HCT116 (cell line): ENCODE measurements at regions not wholly inside any gene's neighbourhood (a gene's known extent, or its start where the extent isn't known, plus 50 kb on each side); places are given as distances from the start of the nearest gene placed in this dataset.

Source experiments
- POLR2A ChIP-seq: IDR thresholded peaks from 2 replicates; pipeline ENCODE4 v1.7.0; 2011; ENCODE audit warnings: borderline replicate concordance; ENCODE audit not compliant: insufficient read depth, insufficient read length; ENCODE audit errors: extremely low read depth
- RAD21 ChIP-seq: IDR thresholded peaks from 2 replicates; pipeline ENCODE4 v1.6.1; 2012; ENCODE audit warnings: low read depth, mild to moderate bottlenecking

DNA sequence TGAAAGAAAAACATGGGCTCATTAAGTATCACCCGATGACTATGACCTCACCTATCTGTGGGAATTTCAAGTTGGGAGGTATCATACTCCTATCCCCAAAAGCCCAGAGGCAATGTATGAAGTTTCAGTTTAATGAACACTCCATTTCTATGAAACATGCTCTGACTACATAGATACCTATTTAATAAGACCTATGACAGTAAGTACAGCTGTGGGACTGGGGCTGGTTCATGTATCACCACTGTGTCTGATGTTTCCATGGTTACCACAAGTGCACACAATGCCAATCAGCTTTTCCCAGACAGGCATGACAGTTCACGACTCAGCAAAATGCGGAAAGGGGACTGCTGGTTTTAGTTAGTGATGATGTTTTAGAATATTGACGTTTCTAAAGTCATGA lies 167.7 kb downstream of the SIPA1L2 start:
- TF ChIP-seq RAD21 = no peak
- no peak for TF ChIP-seq POLR2A
